HL-60 (cell line): ENCODE measurements at regions not wholly inside any gene's neighbourhood (a gene's known extent, or its start where the extent isn't known, plus 50 kb on each side); places are given as distances from the start of the nearest gene placed in this dataset.

Source experiments
- DNase-seq, 2 experiments: peaks; one replicate each; pipeline ENCODE4 v3.0.0-alpha.2; 2010 to 2020; ENCODE audit warnings: low read depth in 1 of 2, low spot score in 1 of 2
- H3K27ac ChIP-seq: fragments of 250-450 bp; sonication (Bioruptor Pico); replicated peaks from 2 replicates; pipeline ENCODE4 v1.5.1; 2020; ENCODE audit warnings: mild to moderate bottlenecking, moderate library complexity
- H3K27me3 ChIP-seq: fragments of 250-450 bp; sonication (Bioruptor Pico); 2 replicates; pipeline ENCODE4 v1.5.1; 2021; ENCODE audit warnings: mild to moderate bottlenecking, moderate library complexity; ENCODE audit not compliant: insufficient read depth, poor library complexity, severe bottlenecking
- H3K4me3 ChIP-seq: replicated peaks from 2 replicates; pipeline ENCODE4 v1.5.1; 2011; ENCODE audit warnings: mild to moderate bottlenecking, control low read depth, low read length; ENCODE audit not compliant: insufficient read depth
- CTCF ChIP-seq: IDR thresholded peaks from one replicate; pipeline ENCODE4 v1.5.1; 2011; ENCODE audit warnings: low read length, control low read depth, inconsistent platforms; ENCODE audit not compliant: insufficient read depth
- GABPA ChIP-seq: IDR thresholded peaks from 2 replicates; pipeline ENCODE4 v1.6.1; 2012; ENCODE audit warnings: low read depth
- POLR2AphosphoS5 ChIP-seq: IDR thresholded peaks from 2 replicates; pipeline ENCODE4 v1.6.1; 2012; ENCODE audit warnings: low read depth
- REST ChIP-seq: IDR thresholded peaks from 2 replicates; pipeline ENCODE4 v1.6.1; 2012; ENCODE audit warnings: low read depth; ENCODE audit not compliant: insufficient replicate concordance
- SPI1 ChIP-seq: IDR thresholded peaks from 2 replicates; pipeline ENCODE4 v1.6.1; 2012; ENCODE audit warnings: low read depth, mild to moderate bottlenecking, borderline replicate concordance

- no peak for TF ChIP-seq CTCF
- no peak for TF ChIP-seq GABPA
- no peak for TF ChIP-seq SPI1
- TF ChIP-seq POLR2AphosphoS5 = no peak
- TF ChIP-seq REST = no peak
- Histone ChIP-seq H3K4me3 (no peak overlapping the region), H3K27me3 (no peaks in the 10 kb centered on the region), H3K27ac (no peak overlapping the region)
- DNase-seq = no peak
These were observed 195.8 kb downstream of the CLCN4 start for GRCh38 chrX:10352536-10352935.

GRCh38 chrX:10356979-10357378 lies 200.2 kb downstream of the CLCN4 start:
- H3K27ac ChIP-seq = no peak overlapping the region
- H3K4me3 ChIP-seq = no peak overlapping the region
- H3K27me3 ChIP-seq = no peaks in the 10 kb centered on the region
- no peak for DNase-seq
- no peak for TF ChIP-seq POLR2AphosphoS5

- DNase-seq = no peak
These were observed 202.2 kb downstream of the CLCN4 start for GRCh38 chrX:10358958-10359357.

More at GRCh38 chrX:10358958-10359357, 202.2 kb downstream of the CLCN4 start:
- Histone ChIP-seq H3K4me3 (no peak overlapping the region), H3K27me3 (no peaks in the 10 kb centered on the region), H3K27ac (no peak overlapping the region)
- TF ChIP-seq CTCF (no peak), GABPA (no peak), POLR2AphosphoS5 (no peak), SPI1 (no peak), REST (no peak)
